Hepatocyte (in vitro differentiated cells): ENCODE measurements at regions not wholly inside any gene's neighbourhood (a gene's known extent, or its start where the extent isn't known, plus 50 kb on each side); places are given as distances from the start of the nearest gene placed in this dataset.

ENCODE experiments used
- EZH2 ChIP-seq: fragments of 200-600 bp; sonication (generic); IDR thresholded peaks from 2 replicates; pipeline ENCODE4 v1.6.1; 2016; ENCODE audit warnings: antibody characterized with exemption, mild to moderate bottlenecking, borderline replicate concordance
- TF ChIP-seq, protein P1 (sequence below): fragments of 200-600 bp; sonication (generic); IDR thresholded peaks from 2 replicates; pipeline ENCODE4 v1.5.1; 2016; ENCODE audit warnings: antibody characterized with exemption, mild to moderate bottlenecking; ENCODE audit not compliant: poor library complexity

DNA sequence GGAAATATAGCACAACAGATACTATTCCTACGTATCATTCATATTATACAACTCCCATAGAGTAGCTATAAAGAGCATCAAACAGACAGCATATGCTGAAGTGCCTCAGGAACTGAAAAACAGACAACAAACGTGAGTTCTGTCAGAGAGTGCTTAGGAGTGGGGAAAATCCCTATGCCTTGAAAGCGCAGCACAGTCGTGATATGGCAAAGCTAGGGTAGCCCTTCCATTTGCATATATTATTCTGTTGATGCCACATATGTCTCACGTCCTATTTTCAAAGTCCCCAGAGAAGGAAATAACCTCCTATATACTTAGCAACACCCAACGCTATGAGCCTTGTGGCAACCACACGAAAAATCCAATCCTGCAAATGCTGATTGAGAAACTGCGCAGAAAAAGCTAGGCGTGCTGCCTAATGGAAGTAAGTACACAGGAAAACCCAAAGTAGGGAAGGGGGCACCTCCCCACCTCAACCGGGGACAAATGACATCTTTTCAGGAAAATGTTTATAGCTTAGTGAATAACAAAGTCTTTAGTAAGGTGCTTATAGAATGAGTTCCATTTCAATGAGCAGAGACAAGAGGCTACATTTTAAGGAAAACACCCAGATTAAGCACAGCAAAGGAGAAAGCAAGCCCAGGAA, 105.1 kb downstream of the MED10 start:
- TF ChIP-seq, protein P1, sequence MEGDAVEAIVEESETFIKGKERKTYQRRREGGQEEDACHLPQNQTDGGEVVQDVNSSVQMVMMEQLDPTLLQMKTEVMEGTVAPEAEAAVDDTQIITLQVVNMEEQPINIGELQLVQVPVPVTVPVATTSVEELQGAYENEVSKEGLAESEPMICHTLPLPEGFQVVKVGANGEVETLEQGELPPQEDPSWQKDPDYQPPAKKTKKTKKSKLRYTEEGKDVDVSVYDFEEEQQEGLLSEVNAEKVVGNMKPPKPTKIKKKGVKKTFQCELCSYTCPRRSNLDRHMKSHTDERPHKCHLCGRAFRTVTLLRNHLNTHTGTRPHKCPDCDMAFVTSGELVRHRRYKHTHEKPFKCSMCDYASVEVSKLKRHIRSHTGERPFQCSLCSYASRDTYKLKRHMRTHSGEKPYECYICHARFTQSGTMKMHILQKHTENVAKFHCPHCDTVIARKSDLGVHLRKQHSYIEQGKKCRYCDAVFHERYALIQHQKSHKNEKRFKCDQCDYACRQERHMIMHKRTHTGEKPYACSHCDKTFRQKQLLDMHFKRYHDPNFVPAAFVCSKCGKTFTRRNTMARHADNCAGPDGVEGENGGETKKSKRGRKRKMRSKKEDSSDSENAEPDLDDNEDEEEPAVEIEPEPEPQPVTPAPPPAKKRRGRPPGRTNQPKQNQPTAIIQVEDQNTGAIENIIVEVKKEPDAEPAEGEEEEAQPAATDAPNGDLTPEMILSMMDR, result no peak
- TF ChIP-seq EZH2, result no peak
